ENCODE measurements at regions not wholly inside any gene's neighbourhood (a gene's known extent, or its start where the extent isn't known, plus 50 kb on each side); places are given as distances from the start of the nearest gene placed in this dataset.
"Not testable (repeated sequence)": the region's sequence is repeated elsewhere in the genome, so short reads cannot be mapped to it uniquely, and the experiment has no call there.

GRCh38 chr5:25438375-25438774 lies 793.6 kb upstream of the CDH10 start:
- TF ChIP-seq, protein P1, sequence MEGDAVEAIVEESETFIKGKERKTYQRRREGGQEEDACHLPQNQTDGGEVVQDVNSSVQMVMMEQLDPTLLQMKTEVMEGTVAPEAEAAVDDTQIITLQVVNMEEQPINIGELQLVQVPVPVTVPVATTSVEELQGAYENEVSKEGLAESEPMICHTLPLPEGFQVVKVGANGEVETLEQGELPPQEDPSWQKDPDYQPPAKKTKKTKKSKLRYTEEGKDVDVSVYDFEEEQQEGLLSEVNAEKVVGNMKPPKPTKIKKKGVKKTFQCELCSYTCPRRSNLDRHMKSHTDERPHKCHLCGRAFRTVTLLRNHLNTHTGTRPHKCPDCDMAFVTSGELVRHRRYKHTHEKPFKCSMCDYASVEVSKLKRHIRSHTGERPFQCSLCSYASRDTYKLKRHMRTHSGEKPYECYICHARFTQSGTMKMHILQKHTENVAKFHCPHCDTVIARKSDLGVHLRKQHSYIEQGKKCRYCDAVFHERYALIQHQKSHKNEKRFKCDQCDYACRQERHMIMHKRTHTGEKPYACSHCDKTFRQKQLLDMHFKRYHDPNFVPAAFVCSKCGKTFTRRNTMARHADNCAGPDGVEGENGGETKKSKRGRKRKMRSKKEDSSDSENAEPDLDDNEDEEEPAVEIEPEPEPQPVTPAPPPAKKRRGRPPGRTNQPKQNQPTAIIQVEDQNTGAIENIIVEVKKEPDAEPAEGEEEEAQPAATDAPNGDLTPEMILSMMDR (conservative IDR thresholded peaks at IDR 0.05 in 1 of 2, IDR thresholded peaks at IDR 0.05 in 1 of 2; ENCODE audit: low read depth in 1 of 2, low read length in 2 of 2) = not testable (repeated sequence)
- TF ChIP-seq EZH2 (IDR thresholded peaks at IDR 0.05; ENCODE audit: low read length, missing control alignments) = not testable (repeated sequence)

Measured in fibroblast of lung (primary cell).